Activated CD4-positive, alpha-beta T cell treated with anti-CD3 and anti-CD28 coated beads, Interleukin-2, amount 50 U/mL, for 48 hours (primary cell): ENCODE measurements at regions not wholly inside any gene's neighbourhood (a gene's known extent, or its start where the extent isn't known, plus 50 kb on each side); places are given as distances from the start of the nearest gene placed in this dataset.
"Not testable (repeated sequence)": the region's sequence is repeated elsewhere in the genome, so short reads cannot be mapped to it uniquely, and the experiment has no call there.

Source experiments
- DNase-seq, 2 experiments: peaks; one replicate each; pipeline ENCODE4 v3.0.0-alpha.2; 2020

GRCh38 chr2:187686416-187687024 is 132.3 kb upstream of the TFPI start:
- no peak for DNase-seq

- no peak for DNase-seq
These were observed 133.3 kb upstream of the TFPI start for GRCh38 chr2:187687585-187687984.

- DNase-seq: no peak
These were observed 135.1 kb upstream of the TFPI start for GRCh38 chr2:187689372-187689771.

- DNase-seq: no peak
These were observed 139.7 kb upstream of the TFPI start for GRCh38 chr2:187693923-187694322.

GRCh38 chr2:187696644-187697043 is 142.4 kb upstream of the TFPI start:
- DNase-seq: not testable (repeated sequence)

- DNase-seq: no peak
These were observed 144.3 kb upstream of the TFPI start for GRCh38 chr2:187698374-187699110.

GRCh38 chr2:187702157-187702556 is 147.9 kb upstream of the TFPI start:
- DNase-seq: no peak

GRCh38 chr2:187708272-187708671 is 154.0 kb upstream of the TFPI start:
- no peak for DNase-seq

- no peak for DNase-seq
These were observed 154.8 kb upstream of the TFPI start for GRCh38 chr2:187709065-187709464.

- no peak for DNase-seq
These were observed 156.7 kb upstream of the TFPI start for GRCh38 chr2:187710791-187711521.

GRCh38 chr2:187715590-187715989 is 161.4 kb upstream of the TFPI start:
- DNase-seq: no peak

- no peak for DNase-seq
These were observed 162.1 kb upstream of the TFPI start for GRCh38 chr2:187716301-187716700.

GRCh38 chr2:187718092-187718491 is 163.9 kb upstream of the TFPI start:
- no peak for DNase-seq

GRCh38 chr2:187719510-187719909 is 165.3 kb upstream of the TFPI start:
- no peak for DNase-seq

GRCh38 chr2:187748958-187749357 is 194.7 kb upstream of the TFPI start:
- DNase-seq: no peak

- DNase-seq: no peak
These were observed 195.7 kb upstream of the TFPI start for GRCh38 chr2:187749804-187750431.

- DNase-seq: no peak
These were observed 214.8 kb upstream of the TFPI start for GRCh38 chr2:187768995-187769394.

GRCh38 chr2:187769437-187769836 is 215.2 kb upstream of the TFPI start:
- DNase-seq: no peak

GRCh38 chr2:187774551-187775071 is 220.4 kb upstream of the TFPI start:
- no peak for DNase-seq

GRCh38 chr2:187775196-187775595 is 221.0 kb upstream of the TFPI start:
- DNase-seq: no peak

- no peak for DNase-seq
These were observed 221.4 kb upstream of the TFPI start for GRCh38 chr2:187775651-187776050.

GRCh38 chr2:187782301-187782700 is 228.1 kb upstream of the TFPI start:
- DNase-seq: no peak

- DNase-seq: no peak
These were observed 229.2 kb upstream of the TFPI start for GRCh38 chr2:187783446-187783845.
